K562 (cell line): ENCODE measurements at regions not wholly inside any gene's neighbourhood (a gene's known extent, or its start where the extent isn't known, plus 50 kb on each side); places are given as distances from the start of the nearest gene placed in this dataset.

Experiments used
- ATAC-seq: fragments of 200-7000 bp; cut with Tn5 transposase; 3 replicates; pipeline ENCODE4 v1.9.1; 2020; ENCODE audit warnings: moderate library complexity
- BruUV-seq: library from RNA; stranded (reverse); fragments of 400-500 nt; replicated peaks from 2 replicates; lab custom pipeline; 2021; lab: Mats Ljungman, UMichigan
- CTCF ChIA-PET: fragments of 300-600 bp; formaldehyde crosslinking; extraction: SDS; loops from one replicate; lab custom pipeline; 2021; ENCODE audit warnings: low intra/inter-chr PET ratio; lab: Yijun Ruan, JAX
- POLR2A ChIA-PET: fragments of 300-600, 350-650 bp; sonication (Branson Sonifier 250); formaldehyde crosslinking; extraction: SDS; loops from one replicate; lab custom pipeline; 2021; ENCODE audit warnings: antibody characterized with exemption, inconsistent platforms; lab: Yijun Ruan, JAX
- DNase-seq, 4 experiments: peaks; one replicate each; pipeline versions ENCODE4 v3.0.0 to v3.0.0-alpha.2; 2011 to 2018; ENCODE audit warnings: low spot score in 3 of 4, mixed read lengths in 3 of 4; ENCODE audit errors: extremely low read depth in 1 of 4
- FAIRE-seq: peaks from 2 replicates; lab custom pipeline; 2011; peaks lifted over from hg19 to GRCh38; lab: Jason Lieb, UNC
- H2AFZ ChIP-seq: 2 replicates; pipeline ENCODE4 v1.6.0; 2011; ENCODE audit warnings: low read depth, low read length, control low read depth, inconsistent platforms
- H3K27ac ChIP-seq: fragments of 200-600 bp; 3 replicates; pipeline ENCODE4 v1.8.0; 2011; ENCODE audit warnings: low read depth, mild to moderate bottlenecking, control low read depth, inconsistent platforms, low read length, moderate library complexity, mixed read lengths; ENCODE audit errors: extremely low read depth
- H3K27me3 ChIP-seq, 2 experiments: fragments of 300-600 bp in 1 of 2; 2 replicates in 1 of 2; 3 replicates in 1 of 2; pipeline versions ENCODE4 v1.6.0 to v1.8.0; 2011; ENCODE audit warnings: inconsistent platforms in 2 of 2, low read length in 2 of 2, mild to moderate bottlenecking in 1 of 2, mixed read lengths in 1 of 2, moderate library complexity in 1 of 2; ENCODE audit not compliant: control insufficient read depth in 2 of 2, insufficient read depth in 2 of 2
- H3K36me3 ChIP-seq: fragments of 300-600 bp; 3 replicates; pipeline ENCODE4 v1.8.0; 2011; ENCODE audit warnings: mild to moderate bottlenecking, low read length, inconsistent platforms; ENCODE audit not compliant: control insufficient read depth, insufficient read depth
- H3K4me1 ChIP-seq, 2 experiments: fragments of 200-600 bp in 1 of 2; replicated peaks in 1 of 2; 2 replicates in 1 of 2; 3 replicates in 1 of 2; pipeline versions ENCODE4 v1.5.1 to v1.8.0; 2011; ENCODE audit warnings: inconsistent platforms in 2 of 2, low read length in 2 of 2, mild to moderate bottlenecking in 1 of 2, mixed read lengths in 1 of 2, moderate library complexity in 1 of 2; ENCODE audit not compliant: control insufficient read depth in 2 of 2, insufficient read depth in 2 of 2
- H3K4me2 ChIP-seq: 2 replicates; pipeline ENCODE4 v1.6.1; 2011; ENCODE audit warnings: low read length, control low read depth, inconsistent platforms, mixed read lengths; ENCODE audit not compliant: insufficient read depth
- H3K4me3 ChIP-seq: fragments of 200-600 bp; sonication (generic), shearing (Covaris generic); 2 replicates; pipeline ENCODE4 v1.5.1; 2016; ENCODE audit warnings: control low read depth, inconsistent platforms
- H3K79me2 ChIP-seq: fragments of 200-600 bp; 3 replicates; pipeline ENCODE4 v1.8.0; 2011; ENCODE audit warnings: low read length, inconsistent platforms; ENCODE audit not compliant: control insufficient read depth, insufficient read depth
- H3K9ac ChIP-seq, 2 experiments: 2 replicates each; pipeline versions ENCODE4 v1.6.0 to v1.6.1; 2011; ENCODE audit warnings: low read depth in 2 of 2, low read length in 2 of 2, control low read depth in 1 of 2, inconsistent platforms in 1 of 2, mild to moderate bottlenecking in 1 of 2, mixed read lengths in 1 of 2; ENCODE audit not compliant: insufficient read depth in 1 of 2
- H3K9me1 ChIP-seq: one replicate; pipeline ENCODE4 v1.6.0; 2011; ENCODE audit warnings: inconsistent platforms, mild to moderate bottlenecking, low read length, moderate library complexity; ENCODE audit not compliant: control insufficient read depth, insufficient read depth
- H3K9me3 ChIP-seq: replicated peaks from 2 replicates; pipeline ENCODE4 v1.5.1; 2011; ENCODE audit warnings: low read depth, low read length, inconsistent platforms; ENCODE audit not compliant: control insufficient read depth, insufficient read depth
- H4K20me1 ChIP-seq: replicated peaks from 2 replicates; pipeline ENCODE4 v1.6.1; 2011; ENCODE audit warnings: low read length, inconsistent platforms, mixed read lengths; ENCODE audit not compliant: control insufficient read depth, insufficient read depth
- BRCA1 ChIP-seq, 2 experiments: fragments of 450-650 bp in 1 of 2; sonication (generic) in 1 of 2; formaldehyde crosslinking in 1 of 2; IDR thresholded peaks; 2 replicates each; pipeline versions ENCODE4 v1.5.0 to v1.6.1; 2017 to 2020; ENCODE audit warnings: mild to moderate bottlenecking in 1 of 2, missing genetic modification reagents in 1 of 2
- HCFC1 ChIP-seq: IDR thresholded peaks from 2 replicates; pipeline ENCODE4 v1.6.1; 2012; ENCODE audit warnings: low read depth, low read length, improper control_type of control experiment
- ZNF143 ChIP-seq: sonication (generic); formaldehyde crosslinking; IDR thresholded peaks from 2 replicates; pipeline ENCODE4 v1.9.0; 2022; ENCODE audit warnings: mild to moderate bottlenecking, missing genetic modification reagents
- WGBS: fragments of 100-300 bp; shearing (Covaris generic); methylation state at CpG from one replicate; pipeline ENCODE4 v1.1.6; 2016; ENCODE audit warnings: low coverage, mixed read lengths; ENCODE audit not compliant: insufficient coverage; ENCODE audit errors: missing lambda C conversion rate; 5-methylcytosine and 5-hydroxymethylcytosine counted together
- in situ Hi-C: fragments of 300-500 bp; cut with MboI; formaldehyde crosslinking; loops from 4 replicates; pipeline ENCODE4 v1.15.0; 2018; ENCODE audit warnings: inconsistent platforms, mixed read lengths
- intact Hi-C: fragments of 100-400 bp; cut with micrococcal nuclease; formaldehyde crosslinking; loops from 2 replicates; pipeline ENCODE4 v1.14.2; 2022
- TF ChIP-seq, protein P1 (sequence below), 3 experiments: fragments of 200-800 bp in 1 of 3; fragments of 250-450 bp in 1 of 3; fragments of 450-650 bp in 1 of 3; sonication (Bioruptor Pico) in 1 of 3; sonication (Bioruptor generic) in 1 of 3; formaldehyde crosslinking in 1 of 3; IDR thresholded peaks; 2 replicates each; pipeline versions ENCODE4 v1.6.1 to v1.8.0; 2016 to 2022; ENCODE audit warnings: mild to moderate bottlenecking in 2 of 3, missing genetic modification characterization in 2 of 3, missing compliant biosample characterization in 1 of 3, moderate library complexity in 1 of 3

DNA sequence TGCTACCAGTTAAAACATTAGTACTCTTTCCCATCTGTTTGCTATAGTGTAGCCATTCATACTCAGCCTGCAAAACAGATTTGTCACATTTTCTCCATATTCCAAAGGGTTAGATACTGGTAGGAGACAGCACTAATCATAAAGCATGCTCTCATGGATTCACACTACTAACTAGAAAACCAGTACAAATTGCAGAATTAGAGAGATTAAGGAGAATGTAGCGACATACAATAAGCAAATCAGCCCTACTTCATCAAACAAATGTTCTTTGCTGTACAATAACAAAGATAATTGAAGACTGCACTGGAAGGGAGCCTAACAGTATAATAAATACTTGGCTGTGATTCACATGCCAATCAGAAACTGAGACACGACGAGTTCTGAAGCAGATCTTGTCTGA lies 368.0 kb upstream of the PRMT6 start:
- intact Hi-C loops = no loop called here
- Histone ChIP-seq H3K27me3 (no peaks in the 10 kb centered on the region), H3K9ac (no peak overlapping the region), H3K79me2 (no peaks in the 10 kb centered on the region), H3K36me3 (no peaks in the 10 kb centered on the region), H3K9me1 (no peaks in the 10 kb centered on the region), H3K4me3 (no peak overlapping the region), H3K27ac (no peak overlapping the region), H3K9me3 (0 out of 2 replicates have a peak, but pooled peaks cover 5% of the 10 kb centered on the region), H3K4me2 (no peak overlapping the region), H3K4me1 (no peaks in the 10 kb centered on the region), H4K20me1 (no peaks in the 10 kb centered on the region), H2AFZ (no peak overlapping the region)
- FAIRE-seq (no peak), ATAC-seq (no peak), DNase-seq (no peak)
- TF ChIP-seq BRCA1 (IDR thresholded peaks at IDR 0.05) = no peak
- no peak for TF ChIP-seq BRCA1 (CRISPR knock-in tag; IDR thresholded peaks at IDR 0.05)
- TF ChIP-seq, protein P1, sequence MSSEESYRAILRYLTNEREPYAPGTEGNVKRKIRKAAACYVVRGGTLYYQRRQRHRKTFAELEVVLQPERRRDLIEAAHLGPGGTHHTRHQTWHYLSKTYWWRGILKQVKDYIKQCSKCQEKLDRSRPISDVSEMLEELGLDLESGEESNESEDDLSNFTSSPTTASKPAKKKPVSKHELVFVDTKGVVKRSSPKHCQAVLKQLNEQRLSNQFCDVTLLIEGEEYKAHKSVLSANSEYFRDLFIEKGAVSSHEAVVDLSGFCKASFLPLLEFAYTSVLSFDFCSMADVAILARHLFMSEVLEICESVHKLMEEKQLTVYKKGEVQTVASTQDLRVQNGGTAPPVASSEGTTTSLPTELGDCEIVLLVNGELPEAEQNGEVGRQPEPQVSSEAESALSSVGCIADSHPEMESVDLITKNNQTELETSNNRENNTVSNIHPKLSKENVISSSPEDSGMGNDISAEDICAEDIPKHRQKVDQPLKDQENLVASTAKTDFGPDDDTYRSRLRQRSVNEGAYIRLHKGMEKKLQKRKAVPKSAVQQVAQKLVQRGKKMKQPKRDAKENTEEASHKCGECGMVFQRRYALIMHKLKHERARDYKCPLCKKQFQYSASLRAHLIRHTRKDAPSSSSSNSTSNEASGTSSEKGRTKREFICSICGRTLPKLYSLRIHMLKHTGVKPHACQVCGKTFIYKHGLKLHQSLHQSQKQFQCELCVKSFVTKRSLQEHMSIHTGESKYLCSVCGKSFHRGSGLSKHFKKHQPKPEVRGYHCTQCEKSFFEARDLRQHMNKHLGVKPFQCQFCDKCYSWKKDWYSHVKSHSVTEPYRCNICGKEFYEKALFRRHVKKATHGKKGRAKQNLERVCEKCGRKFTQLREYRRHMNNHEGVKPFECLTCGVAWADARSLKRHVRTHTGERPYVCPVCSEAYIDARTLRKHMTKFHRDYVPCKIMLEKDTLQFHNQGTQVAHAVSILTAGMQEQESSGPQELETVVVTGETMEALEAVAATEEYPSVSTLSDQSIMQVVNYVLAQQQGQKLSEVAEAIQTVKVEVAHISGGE (CRISPR knock-in tag; IDR thresholded peaks at IDR 0.05) = peak in 1 of 3 experiments; percentile 62; a peak in 1 of 6 replicates
- TF ChIP-seq ZNF143 (CRISPR knock-in tag) = no peak
- no peak for TF ChIP-seq HCFC1
- POLR2A ChIA-PET = no interaction called here
- CTCF ChIA-PET = no interaction called here
- no TSS peak for BruUV-seq
- 2% methylated on average over 3 of the region's 3 CpGs for WGBS
- in situ Hi-C loops = no loop called here
